ENCODE measurements at regions not wholly inside any gene's neighbourhood (a gene's known extent, or its start where the extent isn't known, plus 50 kb on each side); places are given as distances from the start of the nearest gene placed in this dataset.

GRCh38 chr7:73974101-73974947 lies 53.6 kb upstream of the ELN start:
- TF ChIP-seq EZH2 (IDR thresholded peaks at IDR 0.05; ENCODE audit: insufficient read depth, low read length): no peak
- no peak for TF ChIP-seq CTCF (IDR thresholded peaks at IDR 0.05; ENCODE audit: insufficient read depth, low read depth, low read length)
- Histone ChIP-seq H3K79me2 (ENCODE audit: insufficient read depth, low read length) (no peaks in the 10 kb centered on the region), H3K36me3 (ENCODE audit: insufficient read depth, low read length) (no peaks in the 10 kb centered on the region), H3K4me2 (ENCODE audit: low read length) (no peak overlapping the region), H3K9me3 (ENCODE audit: insufficient read depth, low read depth, low read length) (no peaks in the 10 kb centered on the region), H3K4me3 (ENCODE audit: insufficient read depth, low read depth, low read length) (no peak overlapping the region), H4K20me1 (ENCODE audit: insufficient read depth, low read length) (no peaks in the 10 kb centered on the region), H3K27me3 (ENCODE audit: insufficient read depth, low read length) (peaks cover 2% of the 10 kb centered on the region), H3K4me1 (ENCODE audit: insufficient read depth, low read length) (no peaks in the 10 kb centered on the region), H3K9ac (ENCODE audit: low read length) (no peak overlapping the region), H3K27ac (ENCODE audit: low read depth, low read length) (no peak overlapping the region), H2AFZ (ENCODE audit: low read depth, low read length) (no peak overlapping the region)
- no peak overlapping the region for H3K4me3 Mint-ChIP-seq (ENCODE audit: unreplicated experiment)
- H3K27ac Mint-ChIP-seq (ENCODE audit: unreplicated experiment): no peak overlapping the region
- H3K36me3 Mint-ChIP-seq (ENCODE audit: low read depth, unreplicated experiment): no peaks in the 10 kb centered on the region
- H3K27me3 Mint-ChIP-seq (ENCODE audit: low read depth, unreplicated experiment): peaks cover 37% of the 10 kb centered on the region
- H3K9me3 Mint-ChIP-seq (ENCODE audit: unreplicated experiment): no peaks in the 10 kb centered on the region
- no peak for FAIRE-seq
- DNase-seq (ENCODE audit: low read depth): no peak
- H3K4me1 Mint-ChIP-seq (ENCODE audit: low read depth, unreplicated experiment): no peaks in the 10 kb centered on the region

GRCh38 chr7:73974948-73975926 lies 52.7 kb upstream of the ELN start:
- no peaks in the 10 kb centered on the region for H3K9me3 Mint-ChIP-seq (ENCODE audit: unreplicated experiment)
- Histone ChIP-seq H3K9me3 (ENCODE audit: insufficient read depth, low read depth, low read length) (no peaks in the 10 kb centered on the region), H3K4me3 (ENCODE audit: insufficient read depth, low read depth, low read length) (no peak overlapping the region), H3K79me2 (ENCODE audit: insufficient read depth, low read length) (no peaks in the 10 kb centered on the region), H3K27ac (ENCODE audit: low read depth, low read length) (no peak overlapping the region), H3K36me3 (ENCODE audit: insufficient read depth, low read length) (no peaks in the 10 kb centered on the region), H3K4me1 (ENCODE audit: insufficient read depth, low read length) (no peaks in the 10 kb centered on the region), H3K27me3 (ENCODE audit: insufficient read depth, low read length) (peaks cover 2% of the 10 kb centered on the region), H2AFZ (ENCODE audit: low read depth, low read length) (no peak overlapping the region), H4K20me1 (ENCODE audit: insufficient read depth, low read length) (no peaks in the 10 kb centered on the region), H3K9ac (ENCODE audit: low read length) (no peak overlapping the region), H3K4me2 (ENCODE audit: low read length) (no peak overlapping the region)
- TF ChIP-seq EZH2 (IDR thresholded peaks at IDR 0.05; ENCODE audit: insufficient read depth, low read length): no peak
- TF ChIP-seq CTCF (IDR thresholded peaks at IDR 0.05; ENCODE audit: insufficient read depth, low read depth, low read length): no peak
- H3K4me3 Mint-ChIP-seq (ENCODE audit: unreplicated experiment): no peak overlapping the region
- no peak for FAIRE-seq
- H3K27me3 Mint-ChIP-seq (ENCODE audit: low read depth, unreplicated experiment): peaks cover 31% of the 10 kb centered on the region
- no peak overlapping the region for H3K27ac Mint-ChIP-seq (ENCODE audit: unreplicated experiment)
- no peak for DNase-seq (ENCODE audit: low read depth)
- H3K4me1 Mint-ChIP-seq (ENCODE audit: low read depth, unreplicated experiment): no peaks in the 10 kb centered on the region
- no peaks in the 10 kb centered on the region for H3K36me3 Mint-ChIP-seq (ENCODE audit: low read depth, unreplicated experiment)
